SK-N-MC (cell line): ENCODE measurements at regions not wholly inside any gene's neighbourhood (a gene's known extent, or its start where the extent isn't known, plus 50 kb on each side); places are given as distances from the start of the nearest gene placed in this dataset.

ENCODE experiments used
- DNase-seq: peaks from one replicate; pipeline ENCODE4 v3.0.0-alpha.2; 2011; ENCODE audit warnings: low read depth, low spot score
- H3K27ac ChIP-seq: fragments of 200-600 bp; sonication (generic); 2 replicates; pipeline ENCODE4 v1.5.1; 2016; ENCODE audit warnings: mixed run types
- H3K36me3 ChIP-seq: fragments of 200-600 bp; sonication (generic); 2 replicates; pipeline ENCODE4 v1.6.1; 2017; ENCODE audit warnings: antibody characterized with exemption, low read length, mixed read lengths; ENCODE audit not compliant: insufficient read depth
- H3K4me3 ChIP-seq: fragments of 200-600 bp; sonication (generic); 2 replicates; pipeline ENCODE4 v1.5.1; 2016
- H3K9ac ChIP-seq: fragments of 200-600 bp; sonication (generic); 2 replicates; pipeline ENCODE4 v1.8.0; 2017; ENCODE audit warnings: mixed run types, mixed read lengths; ENCODE audit not compliant: insufficient read length
- H3K9me3 ChIP-seq: fragments of 200-600 bp; sonication (generic); 2 replicates; pipeline ENCODE4 v1.6.1; 2017; ENCODE audit warnings: low read depth, mild to moderate bottlenecking, antibody characterized with exemption, low read length, moderate library complexity, mixed read lengths
- EZH2 ChIP-seq: fragments of 200-600 bp; sonication (generic); IDR thresholded peaks from one replicate; pipeline ENCODE4 v1.6.1; 2017; ENCODE audit warnings: antibody characterized with exemption
- FOXP2 ChIP-seq: optimal IDR thresholded peaks from 2 replicates; pipeline ENCODE3; 2011; ENCODE audit warnings: mild to moderate bottlenecking, moderate library complexity; ENCODE audit not compliant: insufficient read depth; ENCODE audit errors: extremely low read length, control extremely low read depth
- POLR2AphosphoS5 ChIP-seq: IDR thresholded peaks from 2 replicates; pipeline ENCODE4 v1.6.1; 2012; ENCODE audit warnings: mild to moderate bottlenecking, low read depth, low read length, borderline replicate concordance

- Histone ChIP-seq H3K9ac (no peak overlapping the region), H3K9me3 (no peaks in the 10 kb centered on the region), H3K36me3 (no peaks in the 10 kb centered on the region), H3K27ac (no peak overlapping the region), H3K4me3 (no peak overlapping the region)
- TF ChIP-seq FOXP2 (no peak), EZH2 (no peak), POLR2AphosphoS5 (no peak)
- DNase-seq, result no peak
These were observed 617.6 kb downstream of the COL12A1 start for GRCh38 chr6:74588094-74588832.

GRCh38 chr6:74587386-74587785 is 618.5 kb downstream of the COL12A1 start:
- no peak for TF ChIP-seq EZH2
- no peak for TF ChIP-seq POLR2AphosphoS5
- no peak for TF ChIP-seq FOXP2

DNA sequence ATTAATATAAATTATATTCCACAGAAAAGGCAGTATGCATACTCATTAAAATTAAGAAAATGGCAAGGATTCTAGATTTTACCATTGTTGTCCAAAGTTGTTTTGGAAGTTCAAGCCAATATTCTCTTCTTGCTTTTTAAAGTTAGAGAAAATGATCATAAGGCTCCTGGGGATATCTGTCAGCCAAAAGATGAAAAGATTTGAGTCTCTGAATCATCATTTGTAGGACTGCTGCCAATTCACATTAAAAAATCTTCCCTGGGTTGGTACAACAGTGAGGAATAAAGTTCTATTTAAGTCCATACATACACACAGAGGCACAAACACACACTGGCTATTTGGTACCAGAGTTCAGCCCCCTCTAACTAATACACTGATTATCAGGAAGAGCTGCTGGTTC is 620.1 kb downstream of the COL12A1 start:
- Histone ChIP-seq H3K27ac (no peak overlapping the region), H3K9me3 (no peaks in the 10 kb centered on the region), H3K9ac (no peak overlapping the region), H3K36me3 (no peaks in the 10 kb centered on the region), H3K4me3 (no peak overlapping the region)
- no peak for TF ChIP-seq EZH2
- no peak for TF ChIP-seq POLR2AphosphoS5
- TF ChIP-seq FOXP2, result no peak
- no peak for DNase-seq

More at GRCh38 chr6:74587386-74587785, 618.5 kb downstream of the COL12A1 start:
- no peak for DNase-seq
- Histone ChIP-seq H3K9ac (no peak overlapping the region), H3K27ac (no peak overlapping the region), H3K9me3 (no peaks in the 10 kb centered on the region), H3K4me3 (no peak overlapping the region), H3K36me3 (no peaks in the 10 kb centered on the region)

- TF ChIP-seq FOXP2 (no peak), POLR2AphosphoS5 (no peak), EZH2 (no peak)
These were observed 624.2 kb downstream of the COL12A1 start for GRCh38 chr6:74581681-74582080.

GRCh38 chr6:74579794-74580193 is 626.1 kb downstream of the COL12A1 start:
- no peak for TF ChIP-seq FOXP2
- TF ChIP-seq EZH2, result no peak
- no peak for TF ChIP-seq POLR2AphosphoS5
- H3K36me3 ChIP-seq, result no peaks in the 10 kb centered on the region
- H3K4me3 ChIP-seq, result no peak overlapping the region
- H3K27ac ChIP-seq, result no peak overlapping the region
- H3K9ac ChIP-seq, result no peak overlapping the region
- DNase-seq, result no peak
- H3K9me3 ChIP-seq, result no peaks in the 10 kb centered on the region

More at GRCh38 chr6:74581681-74582080, 624.2 kb downstream of the COL12A1 start:
- no peak overlapping the region for H3K4me3 ChIP-seq
- H3K9me3 ChIP-seq, result no peaks in the 10 kb centered on the region
- no peak overlapping the region for H3K27ac ChIP-seq
- no peak overlapping the region for H3K9ac ChIP-seq
- no peak for DNase-seq
- H3K36me3 ChIP-seq, result no peaks in the 10 kb centered on the region

- TF ChIP-seq EZH2, result no peak
- TF ChIP-seq POLR2AphosphoS5, result no peak
- no peak for TF ChIP-seq FOXP2
- H3K4me3 ChIP-seq, result no peak overlapping the region
- H3K9ac ChIP-seq, result no peak overlapping the region
- no peak overlapping the region for H3K27ac ChIP-seq
- H3K9me3 ChIP-seq, result no peaks in the 10 kb centered on the region
- H3K36me3 ChIP-seq, result no peaks in the 10 kb centered on the region
- DNase-seq, result no peak
These were observed 626.8 kb downstream of the COL12A1 start for GRCh38 chr6:74579047-74579446.

DNA sequence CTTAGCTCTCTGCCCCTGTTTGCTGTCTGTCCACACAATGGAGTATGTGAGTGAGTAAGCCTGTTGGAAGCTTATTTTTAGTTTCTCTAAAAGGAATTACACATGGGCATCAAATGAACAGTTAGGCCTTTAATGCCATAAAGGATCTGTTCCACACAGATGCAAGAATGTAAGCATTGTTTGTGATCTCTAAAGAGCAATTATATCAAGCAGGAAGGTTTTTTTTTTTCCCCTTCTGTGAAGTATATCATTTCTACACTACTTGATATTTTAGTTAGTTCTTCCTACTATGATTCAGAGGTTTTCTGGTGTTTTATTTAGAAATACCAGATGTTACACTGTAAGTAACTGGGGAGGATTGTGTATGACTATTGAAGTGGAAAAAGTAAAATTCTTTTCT is 627.5 kb downstream of the COL12A1 start:
- no peak overlapping the region for H3K27ac ChIP-seq
- H3K9ac ChIP-seq, result no peak overlapping the region
- no peak overlapping the region for H3K4me3 ChIP-seq
- TF ChIP-seq FOXP2, result no peak
- no peak for TF ChIP-seq POLR2AphosphoS5
- TF ChIP-seq EZH2, result no peak
- H3K9me3 ChIP-seq, result no peaks in the 10 kb centered on the region
- no peak for DNase-seq
- no peaks in the 10 kb centered on the region for H3K36me3 ChIP-seq

GRCh38 chr6:74577619-74578018 is 628.2 kb downstream of the COL12A1 start:
- no peak overlapping the region for H3K27ac ChIP-seq
- TF ChIP-seq FOXP2 (no peak), EZH2 (no peak), POLR2AphosphoS5 (no peak)
- H3K4me3 ChIP-seq, result no peak overlapping the region
- no peak overlapping the region for H3K9ac ChIP-seq
- H3K9me3 ChIP-seq, result no peaks in the 10 kb centered on the region
- H3K36me3 ChIP-seq, result no peaks in the 10 kb centered on the region
- DNase-seq, result no peak
